ENCODE measurements at regions not wholly inside any gene's neighbourhood (a gene's known extent, or its start where the extent isn't known, plus 50 kb on each side); places are given as distances from the start of the nearest gene placed in this dataset.
"Not testable (repeated sequence)": the region's sequence is repeated elsewhere in the genome, so short reads cannot be mapped to it uniquely, and the experiment has no call there.

GRCh38 chr6:145093226-145093625, 642.1 kb downstream of the EPM2A start:
- no peak for TF ChIP-seq CTCF (IDR thresholded peaks at IDR 0.05)
- no peak overlapping the region for H3K4me3 ChIP-seq
- intact Hi-C loops (cut with DNase I), result no loop called here
- no peaks in the 10 kb centered on the region for H3K36me3 ChIP-seq
- H3K9ac ChIP-seq (ENCODE audit: low read depth in 2 of 2, low read length in 2 of 2), result no peak overlapping the region
- H3K27ac ChIP-seq, result no peak overlapping the region
- DNase-seq, result no peak
- no peaks in the 10 kb centered on the region for H3K4me1 ChIP-seq
- no peaks in the 10 kb centered on the region for H3K27me3 ChIP-seq
- no peaks in the 10 kb centered on the region for H3K9me3 ChIP-seq

GRCh38 chr6:145096846-145097245, 638.5 kb downstream of the EPM2A start:
- intact Hi-C loops (cut with DNase I), result no loop called here
- no peak overlapping the region for H3K9ac ChIP-seq (ENCODE audit: low read depth in 2 of 2, low read length in 2 of 2)
- H3K9me3 ChIP-seq, result no peaks in the 10 kb centered on the region

GRCh38 chr6:145098127-145098526, 637.2 kb downstream of the EPM2A start:
- H3K27ac ChIP-seq; DNase-seq; H3K4me1 ChIP-seq; H3K27me3 ChIP-seq; H3K9ac ChIP-seq (ENCODE audit: low read depth in 2 of 2, low read length in 2 of 2); H3K4me3 ChIP-seq; H3K36me3 ChIP-seq; intact Hi-C loops (cut with DNase I); H3K9me3 ChIP-seq: not testable (repeated sequence)

More at GRCh38 chr6:145096846-145097245, 638.5 kb downstream of the EPM2A start:
- H3K36me3 ChIP-seq, result no peaks in the 10 kb centered on the region
- H3K4me3 ChIP-seq, result no peak overlapping the region
- no peaks in the 10 kb centered on the region for H3K4me1 ChIP-seq
- DNase-seq, result no peak
- H3K27ac ChIP-seq, result no peak overlapping the region
- no peak for TF ChIP-seq CTCF (IDR thresholded peaks at IDR 0.05)
- H3K27me3 ChIP-seq, result no peaks in the 10 kb centered on the region

- Histone ChIP-seq H3K4me1 (no peaks in the 10 kb centered on the region), H3K9ac (ENCODE audit: low read depth in 2 of 2, low read length in 2 of 2) (no peak overlapping the region), H3K27me3 (no peaks in the 10 kb centered on the region), H3K36me3 (no peaks in the 10 kb centered on the region), H3K4me3 (no peak overlapping the region), H3K9me3 (no peaks in the 10 kb centered on the region), H3K27ac (no peak overlapping the region)
- intact Hi-C loops (cut with DNase I), result no loop called here
- no peak for TF ChIP-seq CTCF (IDR thresholded peaks at IDR 0.05)
- DNase-seq, result no peak
These were observed 635.6 kb downstream of the EPM2A start for GRCh38 chr6:145099713-145100112.

- Histone ChIP-seq H3K4me3 (no peak overlapping the region), H3K27ac (no peak overlapping the region), H3K9me3 (no peaks in the 10 kb centered on the region), H3K27me3 (no peaks in the 10 kb centered on the region), H3K4me1 (no peaks in the 10 kb centered on the region), H3K9ac (ENCODE audit: low read depth in 2 of 2, low read length in 2 of 2) (no peak overlapping the region), H3K36me3 (no peaks in the 10 kb centered on the region)
- intact Hi-C loops (cut with DNase I), result no loop called here
- no peak for DNase-seq
- no peak for TF ChIP-seq CTCF (IDR thresholded peaks at IDR 0.05)
These were observed 625.2 kb downstream of the EPM2A start for GRCh38 chr6:145110109-145110508.

GRCh38 chr6:145111407-145111806, 623.9 kb downstream of the EPM2A start:
- H3K36me3 ChIP-seq; H3K9me3 ChIP-seq; H3K9ac ChIP-seq (ENCODE audit: low read depth in 2 of 2, low read length in 2 of 2); intact Hi-C loops (cut with DNase I); DNase-seq; H3K4me1 ChIP-seq; H3K27me3 ChIP-seq; H3K4me3 ChIP-seq; H3K27ac ChIP-seq: not testable (repeated sequence)

GRCh38 chr6:145112711-145113148, 622.6 kb downstream of the EPM2A start:
- no peak overlapping the region for H3K9ac ChIP-seq (ENCODE audit: low read depth in 2 of 2, low read length in 2 of 2)
- no peak for DNase-seq
- H3K4me3 ChIP-seq, result no peak overlapping the region
- H3K27me3 ChIP-seq, result no peaks in the 10 kb centered on the region
- H3K4me1 ChIP-seq, result no peaks in the 10 kb centered on the region
- H3K9me3 ChIP-seq, result no peaks in the 10 kb centered on the region
- no peak overlapping the region for H3K27ac ChIP-seq
- intact Hi-C loops (cut with DNase I), result no loop called here
- H3K36me3 ChIP-seq, result no peaks in the 10 kb centered on the region
- TF ChIP-seq CTCF (IDR thresholded peaks at IDR 0.05), result no peak
